Tibial nerve (tissue), 3 donors: ENCODE measurements at regions not wholly inside any gene's neighbourhood (a gene's known extent, or its start where the extent isn't known, plus 50 kb on each side); places are given as distances from the start of the nearest gene placed in this dataset.
"Not testable (repeated sequence)": the region's sequence is repeated elsewhere in the genome, so short reads cannot be mapped to it uniquely, and the experiment has no call there.

ENCODE experiments used
- CTCF ChIP-seq, 5 experiments: fragments of 200-600 bp in 3 of 5; fragments of 450-650 bp in 2 of 5; sonication (generic) in 3 of 5; IDR thresholded peaks; one replicate each; pipeline ENCODE4 v1.5.1; 2016 to 2019; ENCODE audit warnings: antibody characterized with exemption in 5 of 5, mild to moderate bottlenecking in 3 of 5, moderate library complexity in 2 of 5
- POLR2A ChIP-seq, 2 donors: fragments of 450-650 bp; IDR thresholded peaks; one replicate each; pipeline ENCODE4 v1.6.1; 2017; ENCODE audit warnings: antibody characterized with exemption in 2 of 2, mild to moderate bottlenecking in 2 of 2, moderate library complexity in 2 of 2

DNA sequence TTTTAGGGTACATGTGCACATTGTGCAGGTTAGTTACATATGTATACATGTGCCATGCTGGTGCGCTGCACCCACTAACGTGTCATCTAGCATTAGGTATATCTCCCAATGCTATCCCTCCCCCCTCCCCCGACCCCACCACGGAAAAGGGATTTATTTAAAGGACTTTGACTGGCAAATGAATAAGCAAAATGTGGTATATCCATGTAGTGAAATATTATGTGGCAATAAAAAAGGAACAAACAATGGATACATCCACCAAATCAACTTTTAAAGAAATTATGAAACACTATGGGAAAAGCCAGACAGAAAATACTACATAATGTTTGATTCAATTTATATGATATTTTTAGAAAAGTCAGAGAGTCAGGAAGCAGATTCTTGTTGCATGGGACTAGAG is 156.5 kb downstream of the TTC8 start:
- not testable (repeated sequence) for TF ChIP-seq CTCF, POLR2A (IDR thresholded peaks at IDR 0.05)
